Fibroblast of skin of right quadriceps (primary cell): ENCODE measurements at regions not wholly inside any gene's neighbourhood (a gene's known extent, or its start where the extent isn't known, plus 50 kb on each side); places are given as distances from the start of the nearest gene placed in this dataset.

Experiments used
- DNase-seq: peaks from one replicate; pipeline ENCODE4 v3.0.0-alpha.2; 2013

DNA sequence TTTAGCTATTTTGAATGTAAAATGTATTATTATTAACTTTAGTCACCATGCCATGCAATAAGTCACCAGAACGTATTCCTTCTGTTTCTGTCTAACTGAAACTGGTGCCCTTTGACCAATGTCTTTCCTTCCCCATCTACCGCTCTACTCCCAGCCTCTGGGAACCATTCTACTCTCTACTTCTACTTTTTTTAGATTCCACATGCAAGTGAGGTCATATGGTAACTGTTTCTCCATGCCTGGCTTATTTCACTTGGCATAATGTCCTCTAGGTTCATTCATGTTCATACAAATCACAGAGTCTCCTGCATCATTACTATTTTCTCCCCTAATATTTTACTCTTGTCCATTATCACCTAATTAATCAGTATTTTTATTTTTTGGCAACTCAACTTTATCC, 160.1 kb downstream of the TMX1 start:
- DNase-seq: no peak

DNA sequence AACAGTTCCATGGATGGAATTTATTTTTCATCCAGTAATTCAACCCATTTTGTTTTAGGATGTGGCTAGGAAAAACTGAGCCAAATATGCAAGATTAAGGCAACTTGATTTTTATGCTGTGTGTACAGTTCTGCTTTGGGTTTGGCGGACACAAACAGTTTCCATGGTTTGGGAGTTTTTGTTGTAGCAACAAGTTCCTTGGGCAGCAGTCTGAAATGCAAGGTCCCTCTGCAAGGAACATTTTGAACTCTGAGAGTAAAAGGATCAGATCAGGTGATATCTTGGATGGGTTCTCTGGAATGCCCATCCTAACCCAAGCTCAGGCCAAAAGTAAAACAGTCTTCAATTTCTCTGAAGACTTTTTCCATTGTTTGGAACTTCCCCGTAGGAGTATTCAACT, 161.2 kb downstream of the TMX1 start:
- DNase-seq: no peak

DNA sequence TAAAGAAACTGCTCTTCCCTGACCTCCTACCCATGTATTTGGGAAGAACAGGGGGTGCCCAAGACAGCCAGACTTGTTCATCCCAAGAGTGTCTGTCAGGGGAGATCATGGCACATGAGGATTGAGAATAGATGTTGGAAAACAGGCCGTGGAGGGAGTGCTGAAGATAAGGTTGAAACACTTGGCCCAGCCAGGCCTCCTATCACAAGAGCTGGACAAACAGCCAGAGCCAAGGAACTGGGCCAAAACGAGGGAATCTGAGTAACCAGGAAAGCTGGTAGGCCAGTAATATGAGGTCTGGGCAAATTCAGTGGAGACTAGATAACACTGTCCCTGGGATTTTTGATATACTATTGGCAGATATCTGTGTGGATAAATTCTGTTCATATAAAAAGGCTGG, 161.7 kb downstream of the TMX1 start:
- DNase-seq: no peak

DNA sequence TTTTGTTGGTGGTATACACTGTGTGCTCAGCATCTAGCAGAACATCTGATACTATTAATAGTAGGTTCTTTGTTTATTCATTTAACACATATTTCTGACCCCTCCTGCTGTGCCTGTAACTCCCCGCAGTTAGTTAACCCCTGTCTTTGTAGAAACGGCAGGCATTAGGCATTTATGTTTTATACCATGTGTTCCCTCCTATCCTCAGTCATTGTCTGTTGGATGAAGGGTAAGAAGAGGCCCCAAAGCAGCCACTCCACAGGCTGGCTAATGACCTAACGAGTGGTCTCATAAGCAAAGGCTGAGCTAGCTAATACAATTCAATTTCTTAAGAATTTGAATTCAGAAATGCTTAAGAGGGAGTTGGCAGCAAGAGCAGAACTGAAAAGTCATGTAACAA, 170.8 kb downstream of the TMX1 start:
- DNase-seq: peak; percentile 34

DNA sequence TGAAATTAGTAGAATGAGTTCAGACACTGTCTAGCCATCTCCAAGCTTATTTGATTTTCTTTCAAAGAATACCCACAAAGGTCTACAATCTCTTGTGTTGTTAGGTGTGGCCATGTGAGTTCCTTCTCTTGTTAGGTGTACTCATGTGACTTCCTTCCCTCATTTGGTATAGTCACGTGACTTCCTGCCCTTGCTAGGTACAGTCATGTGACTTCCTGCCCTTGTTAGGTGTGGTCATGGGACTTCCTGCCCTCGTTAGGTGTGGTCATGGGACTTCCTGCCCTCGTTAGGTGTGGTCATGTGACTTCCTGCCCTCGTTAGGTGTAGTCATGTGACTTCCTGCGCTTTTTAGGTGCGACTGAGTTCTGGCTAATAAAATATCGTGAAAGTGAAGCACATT, 179.6 kb downstream of the TMX1 start:
- no peak for DNase-seq

DNA sequence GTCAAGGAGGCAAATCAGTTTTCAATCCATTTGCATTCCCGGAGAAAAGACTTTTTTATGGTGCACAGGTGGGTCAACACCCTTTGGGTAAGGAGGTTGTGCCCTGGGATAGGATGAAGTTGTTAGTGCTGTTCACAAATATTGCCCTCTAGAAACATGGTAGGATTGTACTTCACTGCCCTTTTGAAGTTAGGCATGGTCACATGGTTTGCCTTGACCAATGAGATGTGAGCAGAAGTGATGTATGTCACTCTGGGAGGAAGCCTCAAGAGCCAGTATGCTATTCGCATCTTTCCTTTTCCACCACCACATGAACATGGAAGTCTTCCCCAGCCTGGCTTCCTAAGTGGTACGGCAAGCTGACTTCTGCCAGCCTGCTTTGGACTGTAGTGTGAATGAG, 182.7 kb downstream of the TMX1 start:
- DNase-seq: no peak

DNA sequence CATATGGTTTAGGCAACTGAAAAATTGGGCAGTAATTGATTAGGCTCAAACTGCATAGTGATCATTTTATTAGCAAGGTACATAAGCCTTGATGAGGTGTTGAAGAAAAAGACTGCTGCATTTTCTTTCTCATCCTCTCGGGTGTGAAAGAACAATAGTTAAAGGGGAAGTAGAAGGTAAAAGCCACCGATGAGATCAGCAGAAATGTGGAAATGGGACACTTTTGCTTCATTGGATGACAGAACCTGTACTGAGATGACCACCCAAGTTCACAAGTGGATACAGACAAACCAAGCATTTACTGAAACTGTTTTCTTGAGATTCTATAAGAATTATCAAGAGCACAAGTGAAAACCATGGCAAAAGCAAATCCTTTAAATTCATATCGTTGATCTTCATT, 184.0 kb downstream of the TMX1 start:
- no peak for DNase-seq

DNA sequence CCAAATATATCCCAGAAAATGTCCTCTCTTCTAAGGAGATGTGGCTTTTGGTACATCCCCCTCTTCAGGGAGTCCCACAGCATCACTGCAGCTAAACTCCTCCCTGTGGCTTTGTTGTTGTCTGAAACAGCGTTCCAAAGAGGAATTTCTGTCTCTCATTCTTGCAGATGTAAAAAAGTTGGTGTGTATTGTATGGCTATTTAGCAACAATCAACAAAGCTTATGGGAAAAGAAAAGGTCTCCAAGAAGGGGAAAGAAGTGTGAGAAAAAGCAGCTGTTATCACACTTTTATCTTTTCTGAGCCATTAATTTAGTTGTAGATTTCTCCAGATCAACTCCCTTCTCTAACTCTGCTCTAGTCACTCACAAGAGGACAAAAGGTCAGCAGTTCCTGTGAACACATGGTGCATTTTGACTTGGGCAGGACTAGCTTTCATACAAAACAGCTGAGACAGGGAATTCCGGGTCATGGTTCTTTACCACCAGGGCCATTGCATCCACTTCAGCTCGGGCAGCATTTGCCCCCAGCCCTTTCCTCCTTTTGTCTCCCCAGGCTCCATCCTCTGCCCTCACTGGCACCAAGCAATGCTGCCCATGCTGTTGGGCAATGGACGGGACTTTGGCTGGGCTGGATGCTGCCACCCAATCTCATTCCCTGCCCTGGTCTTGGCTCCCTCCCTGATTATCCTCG, 184.7 kb downstream of the TMX1 start:
- peak; percentile 80 for DNase-seq

DNA sequence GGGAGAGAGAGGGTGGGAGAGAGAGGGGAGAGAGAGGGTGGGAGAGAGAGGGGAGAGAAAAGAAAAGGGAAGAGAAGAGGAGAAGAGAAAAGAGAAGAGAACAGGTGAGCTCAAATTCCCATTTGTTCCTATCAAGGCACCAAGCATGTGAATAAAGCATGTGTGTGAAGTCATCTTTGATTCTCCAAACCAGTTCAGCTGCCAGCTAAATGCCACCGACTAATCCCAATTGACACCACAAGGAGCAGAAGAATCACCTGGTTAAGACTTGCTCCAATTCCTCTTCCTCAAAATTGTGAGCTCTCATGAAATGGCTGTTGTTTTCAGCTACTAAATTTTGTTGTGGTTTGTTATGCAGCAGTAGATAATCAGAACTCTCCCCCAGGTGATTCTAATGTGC, 188.9 kb downstream of the TMX1 start:
- no peak for DNase-seq

DNA sequence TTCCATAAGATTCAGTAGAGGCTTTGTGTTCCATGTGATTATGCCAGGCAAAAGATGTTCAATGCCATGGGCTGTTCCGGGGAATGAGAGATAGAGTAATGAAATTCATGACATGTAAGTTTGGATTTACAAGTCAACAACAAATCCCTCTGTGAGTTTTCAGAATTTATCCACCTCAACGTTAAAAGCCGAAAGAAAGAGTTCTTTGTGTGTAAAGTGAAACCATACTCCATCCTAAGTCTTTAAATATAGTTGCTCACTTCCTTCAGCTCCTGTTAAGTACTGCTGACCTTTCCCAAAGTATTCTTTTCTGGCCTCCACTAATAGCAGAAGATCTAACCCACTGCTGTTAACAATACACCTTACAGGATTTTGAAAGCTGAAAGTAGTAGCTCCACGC, 190.0 kb downstream of the TMX1 start:
- DNase-seq: no peak

DNA sequence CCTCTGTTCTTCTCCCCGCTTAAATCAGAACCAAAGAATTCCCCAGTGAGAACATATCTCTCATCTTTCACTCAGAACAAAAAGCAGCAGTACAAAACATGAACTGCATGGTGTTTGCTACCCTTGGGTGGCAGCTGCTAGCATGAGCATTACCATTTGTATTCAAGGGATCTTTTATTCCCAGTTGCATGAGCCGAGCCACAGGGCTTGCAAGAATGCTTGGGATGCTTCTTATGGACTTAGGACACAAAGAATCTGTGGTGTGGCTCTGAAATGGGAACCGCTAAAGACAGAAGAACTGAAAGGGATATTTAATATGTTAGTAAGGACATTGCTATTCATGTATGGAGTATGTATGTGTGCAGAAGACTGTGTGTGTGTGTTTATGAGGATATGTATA, 190.6 kb downstream of the TMX1 start:
- peak; percentile 47 for DNase-seq

DNA sequence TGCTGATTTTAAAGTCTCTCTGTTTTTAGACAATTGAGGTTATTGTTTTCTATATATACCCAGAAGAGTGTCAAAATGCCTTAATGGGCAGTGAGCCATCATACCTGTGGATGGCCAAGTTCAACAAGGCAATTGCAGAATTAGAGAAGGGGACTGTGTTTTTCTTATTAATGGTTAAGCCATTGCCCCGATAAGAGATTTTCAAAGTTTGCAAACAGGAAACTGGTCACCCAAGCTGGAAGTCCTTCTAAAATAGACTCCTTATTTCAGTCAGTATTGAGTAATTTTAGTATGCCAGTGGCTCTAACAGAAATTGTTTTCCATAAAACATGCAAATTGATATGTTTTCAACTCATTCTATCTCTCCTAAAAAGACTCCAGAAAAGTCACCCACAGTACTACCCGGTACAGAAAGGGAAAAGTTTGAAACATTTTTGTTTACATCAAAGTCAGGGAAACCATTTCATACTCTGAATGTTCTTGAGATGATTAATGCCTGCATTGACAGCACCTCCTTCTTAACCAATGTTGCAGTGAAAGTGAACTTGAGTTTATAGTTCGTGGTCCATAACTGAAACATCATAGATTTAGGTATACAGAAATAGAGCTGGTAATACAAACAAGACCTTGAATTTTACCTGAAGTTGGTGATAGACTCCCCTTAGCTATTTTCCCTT, 191.1 kb downstream of the TMX1 start:
- DNase-seq: no peak

DNA sequence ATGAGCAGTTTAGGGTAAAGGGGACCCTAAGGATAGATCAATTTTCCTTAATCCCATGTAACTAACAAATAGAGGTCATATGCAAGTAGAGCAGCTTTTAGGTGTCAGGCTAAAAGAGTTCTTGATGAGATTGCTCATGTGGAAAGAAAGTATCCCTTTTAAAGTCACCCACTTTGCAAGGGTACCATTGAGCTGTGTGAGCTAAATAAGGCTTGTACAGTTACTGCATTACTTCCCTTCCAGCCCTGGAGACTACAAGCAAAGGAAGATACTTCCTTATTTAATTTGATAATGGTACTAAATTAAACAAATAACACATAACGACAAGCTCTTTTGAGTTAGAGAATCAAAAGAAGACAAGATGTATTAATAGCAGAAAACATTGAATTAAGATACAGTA, 191.7 kb downstream of the TMX1 start:
- DNase-seq: no peak

DNA sequence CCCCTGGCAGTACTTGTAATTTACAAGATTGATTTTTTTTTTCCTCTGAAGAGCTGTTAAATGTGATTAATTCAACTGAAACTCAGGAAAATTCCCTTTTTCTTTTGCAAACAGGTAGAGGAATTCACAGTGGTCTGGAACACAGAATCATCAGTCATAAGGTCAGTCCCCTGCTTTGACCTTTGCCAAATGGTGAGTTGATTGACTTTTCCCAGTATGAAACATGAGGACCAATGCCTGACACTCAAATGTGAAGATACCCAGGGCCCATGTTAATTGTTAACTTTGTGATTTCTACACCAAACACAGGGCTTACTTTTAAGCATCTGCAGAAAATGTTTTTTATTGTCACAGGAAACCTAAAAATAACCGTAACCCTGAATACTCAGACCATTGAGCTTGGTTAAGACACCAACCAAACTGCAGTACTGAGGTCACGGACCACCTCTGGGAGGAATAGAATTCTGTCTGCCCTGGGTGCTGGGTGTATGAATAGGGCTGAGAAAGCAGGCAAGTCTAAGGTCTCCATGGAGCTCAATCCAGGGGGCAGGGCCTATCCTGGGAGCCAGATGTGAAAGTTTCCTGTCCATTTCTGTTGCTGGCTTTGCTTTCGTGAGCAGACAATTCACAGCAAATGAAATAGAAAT, 192.4 kb downstream of the TMX1 start:
- no peak for DNase-seq

DNA sequence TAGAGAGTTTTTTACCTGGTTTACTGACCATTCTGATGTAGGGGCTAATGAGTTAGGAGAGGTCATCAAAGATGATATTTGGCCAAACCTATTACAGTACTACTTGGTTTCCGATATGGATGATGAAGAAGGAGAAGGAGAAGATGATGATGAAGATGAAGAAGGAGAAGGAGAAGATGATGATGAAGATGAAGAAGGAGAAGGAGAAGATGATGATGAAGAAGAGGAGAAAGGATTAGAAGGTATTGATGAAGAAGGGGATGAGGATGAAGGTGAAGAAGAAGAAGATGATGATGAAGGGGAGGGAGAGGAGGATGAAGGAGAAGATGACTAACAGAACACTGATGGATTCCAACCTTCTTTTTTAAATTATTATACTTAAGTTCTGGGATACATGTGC, 196.6 kb downstream of the TMX1 start:
- DNase-seq: no peak

DNA sequence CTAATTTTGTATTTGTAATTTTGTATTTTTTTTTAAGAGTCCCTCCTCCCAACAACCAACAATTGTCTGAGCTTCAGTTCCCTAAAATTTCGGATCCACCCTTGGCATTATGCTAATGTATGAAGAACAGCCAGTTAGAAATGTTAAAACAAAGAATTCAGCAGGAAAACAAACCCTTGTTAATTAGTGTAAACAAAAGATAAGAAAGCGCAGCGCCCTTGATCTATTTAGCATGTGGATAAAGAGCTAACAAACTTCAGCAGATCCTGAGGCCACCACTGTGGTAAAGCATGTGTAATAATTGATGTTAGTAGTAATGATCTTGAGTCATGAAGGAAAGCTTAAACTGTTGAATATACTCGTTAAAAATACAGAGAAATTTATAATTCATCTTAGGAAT, 199.8 kb downstream of the TMX1 start:
- DNase-seq: no peak

DNA sequence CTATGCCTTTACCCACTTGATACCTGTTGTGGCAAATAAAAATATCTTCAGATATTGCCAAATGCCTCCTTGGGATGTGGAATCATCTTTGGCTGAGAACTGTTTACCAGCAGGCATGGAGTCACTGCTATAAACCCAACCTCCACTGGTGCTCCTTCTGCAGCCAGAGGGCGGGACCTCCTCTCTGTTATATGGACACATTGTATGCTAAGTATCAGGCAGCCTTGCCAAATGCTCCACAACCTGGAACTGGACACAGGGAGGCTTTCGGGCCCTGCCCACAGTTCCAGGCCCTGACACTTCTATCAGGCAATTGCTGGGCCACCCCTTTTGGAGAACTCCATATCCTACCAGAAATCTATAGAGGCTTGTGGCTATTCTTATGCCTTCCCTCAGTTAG, 201.0 kb downstream of the TMX1 start:
- no peak for DNase-seq

DNA sequence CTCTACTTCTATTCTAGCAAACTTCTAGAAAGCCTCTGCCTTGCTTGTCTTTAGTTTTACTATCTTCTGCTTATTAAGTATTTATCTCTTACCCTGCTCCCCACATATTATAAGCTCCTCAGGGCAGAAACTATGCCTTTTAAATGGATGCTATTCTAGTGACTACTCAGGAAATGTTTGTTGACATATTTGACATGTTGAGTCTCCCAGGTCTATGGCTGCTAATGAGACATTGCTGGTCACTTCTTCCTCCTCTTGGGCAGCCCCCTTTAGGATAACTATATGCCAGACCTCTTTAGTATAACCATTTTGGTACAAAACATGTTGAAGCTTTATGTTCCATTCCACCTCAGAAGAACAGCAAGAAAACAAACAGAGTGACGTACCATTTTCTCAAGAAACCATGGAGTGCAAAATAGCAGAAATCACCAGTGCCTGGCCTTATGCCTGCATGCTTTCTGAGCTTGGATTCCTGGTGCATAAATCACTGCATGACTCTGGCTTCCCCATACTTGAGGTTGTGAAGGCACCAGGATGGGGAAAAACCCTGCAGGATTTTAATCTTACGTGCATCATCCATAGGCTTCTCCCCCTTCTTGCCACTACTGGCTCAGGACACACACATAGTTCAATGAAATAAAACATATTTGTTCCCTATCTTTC, 202.6 kb downstream of the TMX1 start:
- peak; percentile 98 for DNase-seq

DNA sequence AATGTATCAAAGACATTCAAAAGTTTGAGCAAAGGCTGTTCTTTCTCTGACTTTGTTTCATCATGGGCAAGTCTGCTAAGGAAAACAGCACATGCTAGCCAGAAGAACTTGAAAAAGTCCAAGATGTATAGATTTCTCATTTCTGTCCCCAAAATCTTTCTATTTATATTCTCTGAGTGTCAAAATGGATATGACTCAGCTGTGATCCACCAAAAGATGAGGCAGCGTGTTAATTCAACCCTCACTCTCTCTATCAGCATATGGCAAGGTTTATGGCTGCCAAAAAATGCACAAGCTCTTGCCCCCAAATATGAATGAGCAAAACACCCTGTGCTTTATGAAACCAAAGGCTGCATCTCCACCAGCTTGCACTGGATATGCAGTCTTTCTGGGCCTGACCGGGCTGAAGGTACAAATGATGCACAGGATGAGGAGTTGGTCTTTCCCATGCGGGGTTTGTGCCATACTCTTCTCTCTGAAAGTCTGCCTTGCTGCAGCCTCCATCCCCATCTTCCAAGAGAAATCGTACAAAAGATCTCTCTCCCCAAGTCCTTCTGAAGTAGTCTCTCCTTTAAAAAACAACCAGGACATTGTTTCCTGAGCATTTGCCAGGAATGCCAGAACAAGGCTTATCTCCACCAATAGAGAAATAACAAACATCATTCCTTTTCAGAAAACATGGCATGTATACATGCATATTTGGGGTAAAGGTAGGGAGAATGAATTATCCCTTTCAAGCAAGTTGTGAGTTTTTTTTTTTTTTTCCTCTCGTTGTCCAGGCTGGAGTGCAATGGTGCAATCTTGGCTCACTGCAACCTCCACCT, 203.4 kb downstream of the TMX1 start:
- DNase-seq: peak; percentile 88

DNA sequence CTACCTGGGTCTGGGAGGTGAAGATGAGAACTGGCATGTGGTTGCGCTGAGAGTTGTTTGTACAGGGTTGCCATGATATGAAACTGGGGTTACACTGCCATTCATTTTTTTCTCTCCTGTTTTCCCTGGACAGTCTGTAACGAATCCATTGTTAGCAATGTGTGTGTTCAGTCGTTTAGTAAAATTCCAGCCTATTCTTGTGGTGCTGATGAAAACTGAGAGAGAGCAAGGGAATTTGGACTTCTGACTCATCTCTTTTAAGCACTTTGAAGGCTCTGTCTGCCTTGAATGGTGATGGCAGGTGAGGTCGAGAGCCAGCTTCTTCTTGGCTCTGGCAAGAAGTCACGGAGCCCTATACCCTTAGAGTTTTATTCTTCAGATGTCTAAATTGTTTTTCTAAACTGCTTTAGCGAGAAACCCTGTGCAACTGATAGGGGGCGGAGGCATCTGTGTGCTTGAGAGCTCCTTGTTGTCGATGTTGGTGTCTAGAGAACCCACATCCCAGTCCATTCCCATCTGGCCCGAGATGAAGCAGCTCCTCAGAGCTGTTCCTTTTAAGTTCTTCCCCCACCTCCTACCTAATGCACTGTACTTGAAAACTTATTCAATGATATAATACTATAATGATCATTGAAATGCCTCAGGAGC, 204.4 kb downstream of the TMX1 start:
- no peak for DNase-seq

DNA sequence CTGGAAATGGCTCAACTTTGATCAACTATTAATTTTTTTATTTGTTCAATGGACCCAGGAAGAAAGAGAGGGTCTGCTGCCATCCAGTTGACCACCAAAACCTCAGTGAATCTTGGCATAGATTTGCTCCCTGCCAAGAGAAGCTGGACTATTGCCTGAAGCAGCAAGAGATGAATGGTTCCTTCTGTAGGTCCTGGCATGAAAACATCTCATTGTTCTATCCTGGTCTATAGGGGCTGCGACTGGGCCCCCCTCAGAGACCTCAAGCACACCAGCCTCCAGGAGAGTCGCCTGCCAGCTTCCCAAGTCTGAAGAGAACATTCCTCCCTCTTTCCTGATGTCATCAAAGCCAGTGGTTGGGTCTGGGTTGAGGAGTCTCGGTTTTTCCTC, 204.9 kb downstream of the TMX1 start:
- no peak for DNase-seq

DNA sequence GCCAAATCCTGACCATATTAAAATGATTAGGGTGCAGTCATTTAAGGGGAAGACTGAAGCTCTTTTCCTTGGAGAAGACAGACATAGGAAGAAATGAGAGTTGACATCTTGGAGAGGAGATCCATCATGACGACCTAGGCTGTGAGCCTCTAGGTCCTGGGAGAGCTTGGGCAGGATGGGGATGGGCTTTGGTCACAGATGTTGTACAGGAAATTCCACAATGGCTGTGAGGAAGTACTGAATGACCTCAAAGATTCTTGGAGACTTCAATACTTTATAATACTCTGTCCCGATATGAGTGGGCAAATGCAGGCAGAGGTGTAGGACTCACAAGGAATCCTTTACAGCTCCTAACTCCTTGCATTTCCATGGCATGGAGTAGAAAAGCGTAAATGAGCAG, 204.9 kb upstream of the FRMD6 start:
- DNase-seq: no peak

DNA sequence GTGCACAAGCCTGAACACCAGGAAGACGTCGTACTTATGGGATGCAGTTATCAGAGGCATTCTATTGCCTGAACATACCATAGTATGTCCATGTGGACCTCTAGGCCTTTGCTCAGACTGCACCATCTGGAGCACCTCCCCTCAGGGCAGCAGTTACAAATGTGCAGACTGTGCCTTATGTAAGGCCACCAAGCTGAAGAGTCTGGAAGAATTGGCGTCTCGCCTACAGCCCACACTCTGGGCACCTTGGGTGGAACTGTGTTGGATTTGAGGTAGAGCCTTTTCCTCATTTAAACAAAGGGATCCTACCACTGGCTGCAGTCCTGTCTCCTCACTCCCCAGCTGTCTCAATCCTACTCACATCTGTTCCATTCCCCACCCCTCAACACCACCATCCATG, 204.3 kb upstream of the FRMD6 start:
- DNase-seq: no peak
